ENCODE measurements at regions not wholly inside any gene's neighbourhood (a gene's known extent, or its start where the extent isn't known, plus 50 kb on each side); places are given as distances from the start of the nearest gene placed in this dataset.

DNA sequence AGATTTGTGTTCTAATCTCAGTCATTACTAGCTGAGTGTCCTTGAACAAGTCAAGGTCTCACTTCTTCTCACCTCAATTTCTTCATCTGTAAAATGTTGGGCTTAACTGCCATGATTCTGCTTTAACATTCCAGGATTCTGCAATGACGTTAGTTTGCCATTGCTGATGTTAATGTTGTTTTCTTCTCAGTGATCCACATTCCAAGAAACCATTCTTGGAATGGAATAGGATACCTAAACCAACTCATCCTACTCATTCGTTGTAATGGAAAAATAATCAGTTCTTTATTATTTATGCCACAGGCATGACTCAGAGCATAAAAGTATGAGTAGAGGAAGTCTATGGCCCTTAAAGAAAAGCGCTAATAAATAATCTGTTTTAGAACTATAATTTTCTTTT, 140.2 kb upstream of the ETAA1 start:
- Histone ChIP-seq H3K4me1 (replicated peaks in 1 of 2) (peaks cover 8 to 10% of the 10 kb centered on the region in 2 donors), H3K4me3 (no peak overlapping the region), H3K27ac (no peak overlapping the region)
- 67 to 100% (median 97%) methylated on average over 1 to 3 of the region's 3 CpGs for WGBS, 10 experiments
- in situ Hi-C loops (cut with MboI; ENCODE audit: low pct_unique_long_range_greater_than_20kb in 2 of 9, low sequenced_read_pairs in 9 of 9, unreplicated experiment in 9 of 9), result no loop called here
- ATAC-seq (replicated peaks in 6 of 8), result no peak

- 33 to 100% (median 67%) methylated on average over 1 to 4 of the region's 4 CpGs; no CpG with 5 or more reads in 2 of the 10 experiments for whole genome bisulfite sequencing, 10 experiments
- H3K4me1 ChIP-seq (replicated peaks in 1 of 2), result peaks cover 8 to 10% of the 10 kb centered on the region in 2 donors
- in situ Hi-C loops (cut with MboI; ENCODE audit: low pct_unique_long_range_greater_than_20kb in 2 of 9, low sequenced_read_pairs in 9 of 9, unreplicated experiment in 9 of 9), result no loop called here
- H3K4me3 ChIP-seq, result no peak overlapping the region
- H3K27ac ChIP-seq, result no peak overlapping the region
- peak in 3 of 8 experiments; percentile 31 to 81 (median 73) for ATAC-seq (replicated peaks in 6 of 8)
These were observed 139.0 kb upstream of the ETAA1 start for GRCh38 chr2:67258122-67258521.

- H3K4me1 ChIP-seq (replicated peaks in 1 of 2), result peaks cover 1 to 10% of the 10 kb centered on the region in 2 donors
- WGBS, 10 experiments, result 89 to 100% (median 100%) methylated on average over 1 of the region's 1 CpG; no CpG with 5 or more reads in 4 of the 10 experiments
- ATAC-seq (replicated peaks in 6 of 8), result no peak
- in situ Hi-C loops (cut with MboI; ENCODE audit: low pct_unique_long_range_greater_than_20kb in 2 of 9, low sequenced_read_pairs in 9 of 9, unreplicated experiment in 9 of 9), result no loop called here
- H3K4me3 ChIP-seq, result no peak overlapping the region
- H3K27ac ChIP-seq, result no peak overlapping the region
These were observed 138.3 kb upstream of the ETAA1 start for GRCh38 chr2:67258831-67259230.

DNA sequence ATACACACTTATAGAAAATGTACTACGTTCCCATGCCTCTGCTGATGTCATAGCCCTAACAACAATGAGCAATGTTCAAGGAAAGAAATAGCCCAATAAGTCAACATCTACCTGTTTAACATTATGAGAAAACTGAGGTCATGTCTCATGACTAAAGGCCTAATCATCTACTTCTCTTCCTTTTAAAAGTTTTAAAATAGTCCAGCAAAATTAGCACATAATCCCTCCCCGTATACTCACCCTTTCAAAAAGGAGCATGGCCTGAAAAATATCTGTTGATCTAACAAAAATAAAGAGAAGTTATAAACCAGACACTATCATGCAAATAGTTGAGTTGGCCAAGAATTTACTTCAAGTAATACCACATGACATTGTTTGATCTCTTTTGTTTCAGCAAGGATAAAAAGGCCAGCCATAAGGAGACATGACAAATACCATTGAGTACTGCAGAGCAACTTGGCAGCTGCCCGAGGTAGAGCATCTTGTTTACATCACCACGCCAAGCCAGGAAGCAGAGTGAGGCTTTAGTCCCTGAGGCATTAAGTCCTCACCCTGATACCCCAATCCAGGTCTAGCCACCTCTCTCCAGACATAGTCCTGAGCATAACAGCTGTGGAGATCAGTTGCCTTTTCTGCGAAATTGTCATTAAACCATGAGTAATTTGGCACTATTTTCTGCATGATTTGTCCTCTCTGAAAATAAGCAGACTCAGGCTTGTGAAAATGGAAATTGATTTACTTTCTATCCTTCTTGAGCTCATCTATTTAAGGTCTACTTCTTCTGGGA, 137.4 kb upstream of the ETAA1 start:
- in situ Hi-C loops (cut with MboI; ENCODE audit: low pct_unique_long_range_greater_than_20kb in 2 of 9, low sequenced_read_pairs in 9 of 9, unreplicated experiment in 9 of 9), result no loop called here
- ATAC-seq (replicated peaks in 6 of 8), result peak in 3 of 8 experiments; percentile 41 to 75 (median 58)
- no peak overlapping the region for H3K27ac ChIP-seq
- no peak overlapping the region for H3K4me3 ChIP-seq
- 10 to 90% (median 77%) methylated on average over 1 to 5 of the region's 5 CpGs for WGBS, 10 experiments
- H3K4me1 ChIP-seq (replicated peaks in 1 of 2), result peaks cover 0 to 10% of the 10 kb centered on the region in 2 donors

DNA sequence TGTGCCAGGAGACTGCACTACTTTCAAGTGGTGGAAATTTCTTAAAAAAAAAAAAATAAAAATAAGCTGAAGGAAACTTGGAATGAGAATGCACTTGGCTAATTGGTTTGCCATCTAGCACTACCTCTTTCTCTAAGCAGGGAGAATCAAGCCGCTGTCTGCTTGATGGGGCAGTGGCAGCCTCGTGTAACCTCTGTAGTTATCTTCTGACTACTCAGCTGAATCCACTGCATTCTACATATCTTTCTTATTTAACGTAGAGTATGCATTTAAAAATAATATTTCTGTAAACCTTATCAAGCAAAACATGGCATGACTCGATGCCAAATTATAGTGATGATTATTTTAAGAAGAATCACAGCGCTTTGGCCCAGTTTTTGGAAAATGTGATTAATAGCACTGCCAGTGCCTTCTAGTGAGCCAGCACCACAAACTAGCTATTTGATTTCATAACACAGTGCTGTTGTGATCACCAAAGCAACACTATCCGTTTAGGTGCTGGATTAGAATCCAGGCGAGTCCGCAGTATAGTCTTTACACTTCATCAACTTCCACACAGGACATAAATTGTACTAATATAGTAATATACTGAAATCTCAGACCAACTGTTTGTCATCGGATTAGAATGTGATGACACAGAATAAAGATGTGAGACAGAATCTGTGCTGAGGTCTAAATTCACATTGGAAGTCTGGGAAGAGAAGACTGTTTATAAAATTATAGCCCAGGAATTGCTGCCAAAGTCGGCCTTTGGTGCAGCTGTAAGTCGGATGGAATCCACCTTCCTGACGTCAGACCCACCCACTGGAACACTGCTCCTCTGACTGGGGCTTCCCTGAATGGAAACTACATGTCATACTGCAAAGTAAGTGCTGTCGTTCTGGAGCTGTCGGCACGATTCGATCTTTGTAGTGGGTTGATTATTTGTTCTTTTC, 136.5 kb upstream of the ETAA1 start:
- ATAC-seq (replicated peaks in 6 of 8), result peak in 3 of 8 experiments; percentile 45 to 84 (median 83)
- in situ Hi-C loops (cut with MboI; ENCODE audit: low pct_unique_long_range_greater_than_20kb in 2 of 9, low sequenced_read_pairs in 9 of 9, unreplicated experiment in 9 of 9), result no loop called here
- Histone ChIP-seq H3K27ac (no peak overlapping the region), H3K4me3 (no peak overlapping the region), H3K4me1 (replicated peaks in 1 of 2) (peaks cover 0 to 10% of the 10 kb centered on the region in 2 donors)
- 6 to 89% (median 83%) methylated on average over 2 to 16 of the region's 16 CpGs for WGBS, 10 experiments

DNA sequence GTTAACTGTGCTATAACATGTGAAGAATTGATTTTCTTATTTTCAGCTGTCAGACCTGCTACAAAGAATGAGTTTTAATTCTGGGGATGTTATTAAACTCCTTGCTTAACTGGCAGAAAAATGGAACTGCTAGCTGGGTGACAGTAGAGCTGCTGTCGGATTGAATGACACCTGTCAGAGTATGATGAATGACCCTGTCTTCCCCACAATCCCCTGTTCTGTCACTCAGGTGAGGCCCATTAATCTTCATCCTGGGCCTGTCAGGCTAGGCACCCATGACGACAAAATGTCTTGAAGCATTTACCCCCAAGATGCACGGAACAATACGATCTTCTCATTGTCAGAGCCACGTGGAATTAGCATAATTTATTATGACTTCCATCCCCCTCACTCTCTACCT, 129.9 kb upstream of the ETAA1 start:
- WGBS, 10 experiments, result 33 to 89% (median 61%) methylated on average over 1 to 5 of the region's 5 CpGs; no CpG with 5 or more reads in 4 of the 10 experiments
- in situ Hi-C loops (cut with MboI; ENCODE audit: low pct_unique_long_range_greater_than_20kb in 2 of 9, low sequenced_read_pairs in 9 of 9, unreplicated experiment in 9 of 9), result no loop called here
- Histone ChIP-seq H3K4me1 (replicated peaks in 1 of 2) (no peaks in the 10 kb centered on the region), H3K4me3 (no peak overlapping the region), H3K27ac (no peak overlapping the region)
- ATAC-seq (replicated peaks in 6 of 8), result no peak

DNA sequence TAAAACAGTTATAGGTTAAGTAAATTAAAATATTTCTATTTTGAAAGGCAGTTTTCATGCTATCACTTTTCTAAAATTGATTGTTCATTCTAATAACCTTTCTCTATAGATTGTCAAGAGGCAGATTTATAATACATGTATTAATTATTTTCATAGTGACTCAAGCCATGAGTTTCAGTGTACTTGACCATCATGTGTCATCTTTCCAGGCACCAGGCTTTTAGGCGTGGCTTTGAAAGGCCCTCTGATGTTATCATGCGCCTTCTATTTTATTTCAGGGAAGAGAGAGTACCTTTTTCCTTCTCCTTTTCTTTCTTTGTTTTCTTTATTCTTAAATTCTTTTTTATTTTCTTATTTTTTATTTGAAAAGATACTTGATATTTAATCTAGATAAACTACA, 128.3 kb upstream of the ETAA1 start:
- Histone ChIP-seq H3K27ac (no peak overlapping the region), H3K4me1 (replicated peaks in 1 of 2) (no peaks in the 10 kb centered on the region), H3K4me3 (no peak overlapping the region)
- ATAC-seq (replicated peaks in 6 of 8), result peak in 2 of 8 experiments; percentile 44 to 56
- 45 to 100% (median 92%) methylated on average over 1 to 2 of the region's 2 CpGs for WGBS, 10 experiments
- in situ Hi-C loops (cut with MboI; ENCODE audit: low pct_unique_long_range_greater_than_20kb in 2 of 9, low sequenced_read_pairs in 9 of 9, unreplicated experiment in 9 of 9), result no loop called here

- H3K4me3 ChIP-seq, result no peak overlapping the region
- no peak overlapping the region for H3K27ac ChIP-seq
- ATAC-seq (replicated peaks in 6 of 8), result peak in 2 of 8 experiments; percentile 53 to 82
- 6 to 100% (median 81%) methylated on average over 1 to 4 of the region's 4 CpGs; no CpG with 5 or more reads in 1 of the 10 experiments for WGBS, 10 experiments
- in situ Hi-C loops (cut with MboI; ENCODE audit: low pct_unique_long_range_greater_than_20kb in 2 of 9, low sequenced_read_pairs in 9 of 9, unreplicated experiment in 9 of 9), result no loop called here
- H3K4me1 ChIP-seq (replicated peaks in 1 of 2), result no peaks in the 10 kb centered on the region
These were observed 124.9 kb upstream of the ETAA1 start for GRCh38 chr2:67272195-67272594.

- Histone ChIP-seq H3K4me3 (no peak overlapping the region), H3K4me1 (replicated peaks in 1 of 2) (peaks cover 5 to 6% of the 10 kb centered on the region in 2 donors), H3K27ac (no peak overlapping the region)
- WGBS, 10 experiments, result 70 to 100% (median 83%) methylated on average over 2 to 5 of the region's 7 CpGs; no CpG with 5 or more reads in 3 of the 10 experiments
- no peak for ATAC-seq (replicated peaks in 6 of 8)
- in situ Hi-C loops (cut with MboI; ENCODE audit: low pct_unique_long_range_greater_than_20kb in 2 of 9, low sequenced_read_pairs in 9 of 9, unreplicated experiment in 9 of 9), result no loop called here
These were observed 119.7 kb upstream of the ETAA1 start for GRCh38 chr2:67277450-67277849.

DNA sequence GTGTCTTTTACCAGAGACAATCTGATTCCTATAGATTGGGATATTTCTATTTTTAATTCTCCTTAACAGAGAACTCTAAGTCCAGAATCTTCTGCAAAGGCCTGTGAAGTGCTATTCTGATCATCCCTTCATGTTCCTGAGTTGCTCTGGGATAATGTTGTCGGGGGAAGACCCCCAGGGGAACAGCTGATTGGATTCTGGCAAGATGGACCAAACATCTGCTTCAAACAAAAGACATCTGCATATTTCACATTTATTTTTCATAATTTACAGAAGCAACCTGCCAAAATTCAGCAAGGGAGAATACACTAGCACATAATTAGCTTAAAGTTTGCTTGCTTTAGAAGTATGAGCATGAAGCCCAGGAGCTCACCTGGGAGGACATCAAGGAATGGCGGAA, 116.0 kb upstream of the ETAA1 start:
- in situ Hi-C loops (cut with MboI; ENCODE audit: low pct_unique_long_range_greater_than_20kb in 2 of 9, low sequenced_read_pairs in 9 of 9, unreplicated experiment in 9 of 9), result no loop called here
- no peak overlapping the region for H3K27ac ChIP-seq
- H3K4me3 ChIP-seq, result no peak overlapping the region
- 40 to 100% (median 86%) methylated on average over 1 to 2 of the region's 2 CpGs for WGBS, 10 experiments
- peaks cover 6 to 7% of the 10 kb centered on the region in 2 donors for H3K4me1 ChIP-seq (replicated peaks in 1 of 2)
- no peak for ATAC-seq (replicated peaks in 6 of 8)

GRCh38 chr2:67283641-67284040, 113.5 kb upstream of the ETAA1 start:
- in situ Hi-C loops (cut with MboI; ENCODE audit: low pct_unique_long_range_greater_than_20kb in 2 of 9, low sequenced_read_pairs in 9 of 9, unreplicated experiment in 9 of 9), result no loop called here
- Histone ChIP-seq H3K4me1 (replicated peaks in 1 of 2) (peaks cover 6 to 7% of the 10 kb centered on the region in 2 donors), H3K4me3 (no peak overlapping the region), H3K27ac (no peak overlapping the region)
- ATAC-seq (replicated peaks in 6 of 8), result no peak

- ATAC-seq (replicated peaks in 6 of 8), result no peak
- in situ Hi-C loops (cut with MboI; ENCODE audit: low pct_unique_long_range_greater_than_20kb in 2 of 9, low sequenced_read_pairs in 9 of 9, unreplicated experiment in 9 of 9), result no loop called here
- peaks cover 3 to 4% of the 10 kb centered on the region in 2 donors for H3K4me1 ChIP-seq (replicated peaks in 1 of 2)
- no peak overlapping the region for H3K4me3 ChIP-seq
- WGBS, 10 experiments, result 50 to 100% (median 76%) methylated on average over 1 to 2 of the region's 2 CpGs; no CpG with 5 or more reads in 6 of the 10 experiments
- no peak overlapping the region for H3K27ac ChIP-seq
These were observed 110.0 kb upstream of the ETAA1 start for GRCh38 chr2:67286981-67287759.

All from motor neuron (in vitro differentiated cells).